Tibial nerve (tissue), 3 donors: ENCODE measurements at regions not wholly inside any gene's neighbourhood (a gene's known extent, or its start where the extent isn't known, plus 50 kb on each side); places are given as distances from the start of the nearest gene placed in this dataset.

ENCODE experiments used
- CTCF ChIP-seq, 5 experiments: fragments of 200-600 bp in 3 of 5; fragments of 450-650 bp in 2 of 5; sonication (generic) in 3 of 5; IDR thresholded peaks; one replicate each; pipeline ENCODE4 v1.5.1; 2016 to 2019; ENCODE audit warnings: antibody characterized with exemption in 5 of 5, mild to moderate bottlenecking in 3 of 5, moderate library complexity in 2 of 5
- POLR2A ChIP-seq, 2 donors: fragments of 450-650 bp; IDR thresholded peaks; one replicate each; pipeline ENCODE4 v1.6.1; 2017; ENCODE audit warnings: antibody characterized with exemption in 2 of 2, mild to moderate bottlenecking in 2 of 2, moderate library complexity in 2 of 2

- peak in 1 of 5 experiments; percentile 7 for TF ChIP-seq CTCF (IDR thresholded peaks at IDR 0.05)
- no peak for TF ChIP-seq POLR2A (IDR thresholded peaks at IDR 0.05)
These were observed 68.6 kb downstream of the NRN1 start for GRCh38 chr6:5937936-5938706.
